Brain microvascular endothelial cell (primary cell): ENCODE measurements at regions not wholly inside any gene's neighbourhood (a gene's known extent, or its start where the extent isn't known, plus 50 kb on each side); places are given as distances from the start of the nearest gene placed in this dataset.

Experiments
- DNase-seq: peaks from one replicate; pipeline ENCODE4 v3.0.0-alpha.2; 2020
- H3K27ac ChIP-seq: fragments of 250-450 bp; sonication (Bioruptor Pico); 2 replicates; pipeline ENCODE4 v1.5.1; 2020; ENCODE audit warnings: mild to moderate bottlenecking, moderate library complexity
- H3K27me3 ChIP-seq: fragments of 250-450 bp; sonication (Bioruptor Pico); replicated peaks from 2 replicates; pipeline ENCODE4 v1.5.1; 2020; ENCODE audit warnings: mild to moderate bottlenecking
- H3K36me3 ChIP-seq: fragments of 250-450 bp; sonication (Bioruptor Pico); replicated peaks from 2 replicates; pipeline ENCODE4 v1.5.1; 2020; ENCODE audit warnings: mild to moderate bottlenecking
- H3K4me3 ChIP-seq: 2 replicates; pipeline ENCODE4 v1.5.1; 2011; ENCODE audit warnings: low read depth, mild to moderate bottlenecking, control low read depth, low read length, moderate library complexity
- CTCF ChIP-seq: IDR thresholded peaks from 2 replicates; pipeline ENCODE4 v1.5.1; 2011; ENCODE audit warnings: low read depth, mild to moderate bottlenecking, moderate library complexity, low read length, control low read depth, inconsistent platforms; ENCODE audit errors: missing control alignments
- in situ Hi-C: cut with HindIII; loops from 2 replicates; pipeline ENCODE4 v1.10.0; 2017; ENCODE audit warnings: low sequenced_read_pairs, low pct_ligation_motif_present

GRCh38 chr17:62891659-62892058 lies 74.4 kb upstream of the TANC2 start:
- DNase-seq: no peak
- H3K4me3 ChIP-seq: no peak overlapping the region
- no peaks in the 10 kb centered on the region for H3K27me3 ChIP-seq
- H3K27ac ChIP-seq: no peak overlapping the region
- H3K36me3 ChIP-seq: no peaks in the 10 kb centered on the region
- TF ChIP-seq CTCF: no peak
- in situ Hi-C loops: no loop called here

GRCh38 chr17:62888765-62889164 lies 77.3 kb upstream of the TANC2 start:
- Histone ChIP-seq H3K36me3 (no peaks in the 10 kb centered on the region), H3K27ac (no peak overlapping the region), H3K4me3 (no peak overlapping the region), H3K27me3 (no peaks in the 10 kb centered on the region)
- no peak for TF ChIP-seq CTCF
- in situ Hi-C loops: no loop called here
- no peak for DNase-seq

- in situ Hi-C loops: no loop called here
- TF ChIP-seq CTCF: no peak
- no peak for DNase-seq
Measured at GRCh38 chr17:62888148-62888547, 77.9 kb upstream of the TANC2 start.

GRCh38 chr17:62887437-62887836 lies 78.6 kb upstream of the TANC2 start:
- H3K27ac ChIP-seq: no peak overlapping the region
- no peak overlapping the region for H3K4me3 ChIP-seq
- DNase-seq: no peak
- H3K27me3 ChIP-seq: no peaks in the 10 kb centered on the region
- in situ Hi-C loops: no loop called here
- no peak for TF ChIP-seq CTCF
- H3K36me3 ChIP-seq: no peaks in the 10 kb centered on the region

More at GRCh38 chr17:62888148-62888547, 77.9 kb upstream of the TANC2 start:
- H3K4me3 ChIP-seq: no peak overlapping the region
- H3K27me3 ChIP-seq: no peaks in the 10 kb centered on the region
- H3K27ac ChIP-seq: no peak overlapping the region
- H3K36me3 ChIP-seq: no peaks in the 10 kb centered on the region

- in situ Hi-C loops: no loop called here
- DNase-seq: no peak
- TF ChIP-seq CTCF: no peak
- Histone ChIP-seq H3K4me3 (no peak overlapping the region), H3K27ac (no peak overlapping the region), H3K36me3 (no peaks in the 10 kb centered on the region), H3K27me3 (no peaks in the 10 kb centered on the region)
Measured at GRCh38 chr17:62884781-62885180, 76.7 kb upstream of the MARCHF10 start.

- no peak for TF ChIP-seq CTCF
- in situ Hi-C loops: no loop called here
- no peaks in the 10 kb centered on the region for H3K36me3 ChIP-seq
- DNase-seq: no peak
- H3K4me3 ChIP-seq: no peak overlapping the region
- H3K27ac ChIP-seq: no peak overlapping the region
- H3K27me3 ChIP-seq: no peaks in the 10 kb centered on the region
Measured at GRCh38 chr17:62882878-62883277, 74.8 kb upstream of the MARCHF10 start.
